ENCODE measurements at regions not wholly inside any gene's neighbourhood (a gene's known extent, or its start where the extent isn't known, plus 50 kb on each side); places are given as distances from the start of the nearest gene placed in this dataset.
A peak's percentile ranks its signal among the peaks of the same experiment; 100 is the strongest.
"Not testable (repeated sequence)": the region's sequence is repeated elsewhere in the genome, so short reads cannot be mapped to it uniquely, and the experiment has no call there.

DNA sequence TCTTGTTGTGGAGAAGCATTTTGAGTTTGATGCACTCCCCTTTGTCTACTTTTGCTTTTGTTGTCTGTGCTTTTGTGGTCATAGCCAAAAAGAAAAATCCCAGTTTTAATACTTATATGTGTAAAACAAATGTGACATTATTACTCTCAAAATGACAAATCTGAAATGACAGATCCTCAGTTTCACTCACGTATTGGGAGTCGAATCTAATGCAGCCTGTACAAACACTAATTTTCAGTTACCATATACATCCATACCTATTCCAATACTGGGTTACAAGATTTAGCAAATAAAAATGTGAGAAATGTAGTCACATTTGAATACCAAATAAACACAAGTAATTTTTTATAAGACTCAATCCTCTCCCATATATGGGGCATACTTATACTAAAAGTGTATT, 148.2 kb upstream of the ZNF516 start:
- no peak for DNase-seq (ENCODE audit: low read depth in 2 of 2)

DNA sequence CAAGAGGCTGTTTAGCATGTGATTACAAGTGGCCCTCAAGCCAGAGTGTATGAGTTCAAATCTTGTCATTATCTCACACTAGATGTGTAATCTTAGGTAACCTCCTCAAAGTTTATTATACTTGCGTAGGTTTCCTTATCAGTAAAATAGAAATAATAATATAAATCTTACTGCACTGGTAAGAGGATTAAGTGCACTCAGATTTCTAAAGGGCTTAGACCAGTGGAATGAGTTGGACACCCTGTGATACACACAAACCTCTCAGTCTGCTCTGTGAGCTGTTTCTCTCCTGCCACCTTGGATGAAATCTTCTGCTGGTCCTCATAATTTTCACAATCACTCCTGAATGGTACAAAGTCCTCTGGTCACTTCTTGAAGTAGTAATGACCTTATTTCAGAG, 145.4 kb upstream of the ZNF516 start:
- no peak for DNase-seq (ENCODE audit: low read depth in 2 of 2)

DNA sequence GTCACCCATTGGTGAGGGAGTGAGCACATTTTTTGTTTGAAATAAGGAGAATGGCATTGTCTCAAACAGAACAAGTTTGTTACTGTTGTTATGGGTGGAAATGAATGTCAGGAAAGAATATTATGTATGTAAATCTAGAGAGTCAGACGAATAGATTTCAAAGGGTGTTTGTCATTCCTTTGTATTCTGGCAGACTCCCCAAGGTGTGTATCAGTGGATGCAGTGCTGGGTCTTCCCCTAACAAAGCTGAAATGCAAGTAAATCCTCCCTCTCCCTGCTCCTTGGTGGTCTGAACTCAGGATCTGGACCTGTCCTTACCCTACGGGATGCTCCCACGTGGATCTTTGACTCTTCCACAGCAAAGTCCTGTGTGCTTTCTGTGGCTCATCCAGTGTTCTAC, 139.5 kb upstream of the ZNF516 start:
- DNase-seq (ENCODE audit: low read depth in 2 of 2) = no peak

DNA sequence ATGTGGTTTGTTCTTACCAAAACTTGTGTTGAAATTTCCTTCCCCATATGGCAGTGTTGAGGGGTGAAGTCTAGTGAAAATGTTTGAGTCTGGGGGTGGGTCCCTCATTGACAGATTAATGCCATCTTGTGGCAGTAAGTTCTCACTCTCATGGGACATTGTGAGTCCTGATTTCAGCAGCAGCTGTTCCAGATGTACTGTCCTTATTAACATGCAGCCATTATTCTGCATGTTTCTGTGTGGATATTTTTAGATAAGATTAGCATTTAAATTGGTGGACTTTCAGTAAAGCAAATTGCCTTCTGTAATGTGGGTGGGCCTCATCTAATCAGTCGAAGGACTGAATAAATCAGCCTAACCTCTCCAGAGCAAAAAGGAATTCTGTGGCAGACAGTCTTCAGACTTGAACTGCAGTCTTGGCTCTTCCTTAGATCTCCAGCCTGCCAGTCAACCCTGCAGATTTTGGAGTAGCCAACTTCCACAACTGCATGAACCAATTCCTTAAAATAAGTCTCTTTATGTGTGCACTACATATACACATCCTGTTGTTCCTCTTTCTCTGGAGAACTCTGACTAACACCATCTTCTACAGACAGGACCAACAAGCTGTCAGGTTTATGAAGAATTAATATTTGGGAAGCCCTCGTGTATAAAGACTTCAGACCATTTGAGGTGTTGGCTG, 138.7 kb upstream of the ZNF516 start:
- DNase-seq (ENCODE audit: low read depth in 2 of 2) = no peak

DNA sequence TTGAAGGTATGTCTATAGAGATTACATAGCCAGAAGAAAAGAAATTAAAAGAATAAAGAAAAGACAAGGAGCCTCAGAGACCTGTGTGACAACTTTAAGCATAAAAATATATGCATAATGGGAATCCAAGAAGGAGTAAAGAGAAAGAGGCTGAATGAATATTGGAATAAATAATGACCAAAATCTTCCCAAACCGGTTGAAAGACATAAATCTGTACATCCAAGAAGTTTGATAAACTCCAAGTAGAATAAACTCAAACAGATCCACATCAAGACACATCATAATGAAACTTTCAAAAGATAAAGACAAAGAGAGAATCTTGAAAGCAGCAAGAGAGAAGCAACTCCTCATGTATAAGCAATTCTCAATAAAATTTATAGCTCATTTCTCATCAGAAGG, 132.4 kb upstream of the ZNF516 start:
- DNase-seq (ENCODE audit: low read depth in 2 of 2) = no peak

DNA sequence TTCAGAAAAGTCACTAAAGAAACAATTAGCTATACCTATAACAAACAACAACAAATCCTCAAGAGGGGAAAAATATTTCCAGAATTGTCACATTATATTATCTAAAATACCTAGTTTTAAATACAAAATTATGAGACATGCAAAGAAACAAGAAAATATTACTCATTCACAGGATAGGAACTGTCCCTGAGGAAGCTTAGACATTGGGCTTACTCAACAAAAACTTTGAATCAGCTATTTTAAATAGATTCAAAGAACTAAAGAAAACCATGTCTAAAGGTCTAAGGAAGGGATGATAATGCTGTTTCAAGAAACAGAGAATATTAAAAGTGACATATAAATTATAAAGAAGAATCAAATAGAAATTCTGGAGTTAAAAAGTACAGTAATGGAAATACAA, 131.9 kb upstream of the ZNF516 start:
- no peak for DNase-seq (ENCODE audit: low read depth in 2 of 2)

DNA sequence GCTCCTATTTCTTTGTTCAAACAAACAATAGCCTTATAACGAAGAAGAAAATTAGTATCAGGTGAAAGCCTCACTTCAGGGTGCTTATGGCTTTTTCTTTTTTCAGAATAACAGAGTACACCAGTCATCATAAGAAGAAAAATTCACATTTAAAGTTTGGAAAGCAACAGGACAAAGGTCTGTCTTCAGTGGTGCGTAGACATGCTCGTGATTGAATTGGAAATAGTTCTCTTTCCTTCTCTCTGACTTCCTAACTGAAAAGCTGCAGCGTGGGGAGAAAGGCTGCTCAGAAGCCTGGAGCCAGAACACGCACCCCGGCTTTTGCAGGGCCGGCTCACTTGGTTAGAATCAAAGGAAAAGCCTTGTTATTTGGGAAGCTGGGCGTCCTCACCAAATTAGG, 127.6 kb upstream of the ZNF516 start:
- no peak for DNase-seq (ENCODE audit: low read depth in 2 of 2)

DNA sequence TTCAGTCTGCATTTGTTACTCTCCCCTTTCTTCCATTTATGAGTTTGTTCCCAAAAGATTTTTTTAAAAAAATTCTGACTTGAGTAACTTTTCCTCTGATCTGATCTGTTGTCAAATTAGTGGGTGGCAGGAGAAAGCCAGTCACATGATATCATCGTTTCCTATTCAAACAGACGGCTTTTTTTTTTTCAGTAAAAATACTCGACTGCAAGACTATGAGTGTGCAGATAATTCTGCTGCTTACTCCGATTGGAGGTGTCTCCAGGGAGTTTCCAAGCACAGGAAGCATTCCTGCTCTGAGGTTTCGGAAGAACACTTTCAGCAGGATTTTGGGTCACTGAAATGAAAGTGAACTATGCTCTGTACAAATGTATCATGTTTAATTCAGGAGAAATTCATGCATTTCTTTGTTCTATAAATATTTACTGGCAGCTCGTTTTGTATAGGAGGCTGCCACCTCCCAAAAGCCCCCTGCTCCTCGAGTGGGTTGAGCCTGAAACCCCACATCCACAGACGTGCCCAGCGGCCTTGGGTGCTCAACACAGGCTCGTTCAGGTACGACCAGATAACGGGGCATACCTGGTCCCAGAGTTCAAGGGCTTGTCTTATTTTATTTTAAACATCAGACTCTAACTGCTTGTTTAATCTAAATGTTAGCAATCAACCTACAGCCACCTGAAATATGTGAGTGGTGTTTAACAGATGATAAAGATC, 126.9 kb upstream of the ZNF516 start:
- DNase-seq (ENCODE audit: low read depth in 2 of 2) = no peak

DNA sequence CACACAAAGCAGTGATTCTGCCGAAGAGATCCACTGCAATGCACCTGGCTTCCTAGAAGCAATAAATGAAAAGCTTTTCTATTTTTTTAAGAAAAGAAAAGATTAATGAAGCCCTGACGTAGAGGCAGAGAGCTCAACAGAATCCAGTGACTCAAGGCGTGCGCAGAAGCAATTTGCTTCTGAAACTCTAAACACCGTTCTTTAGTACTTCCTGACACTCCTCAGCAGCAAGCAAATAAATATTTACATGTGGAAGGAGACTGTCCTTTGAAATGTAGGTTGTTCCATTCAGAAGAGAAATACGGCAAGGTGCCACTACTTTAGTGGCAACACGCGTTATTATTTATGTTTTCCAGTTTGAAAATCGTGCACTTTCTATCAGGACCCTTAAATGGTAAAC, 126.2 kb upstream of the ZNF516 start:
- no peak for DNase-seq (ENCODE audit: low read depth in 2 of 2)

DNA sequence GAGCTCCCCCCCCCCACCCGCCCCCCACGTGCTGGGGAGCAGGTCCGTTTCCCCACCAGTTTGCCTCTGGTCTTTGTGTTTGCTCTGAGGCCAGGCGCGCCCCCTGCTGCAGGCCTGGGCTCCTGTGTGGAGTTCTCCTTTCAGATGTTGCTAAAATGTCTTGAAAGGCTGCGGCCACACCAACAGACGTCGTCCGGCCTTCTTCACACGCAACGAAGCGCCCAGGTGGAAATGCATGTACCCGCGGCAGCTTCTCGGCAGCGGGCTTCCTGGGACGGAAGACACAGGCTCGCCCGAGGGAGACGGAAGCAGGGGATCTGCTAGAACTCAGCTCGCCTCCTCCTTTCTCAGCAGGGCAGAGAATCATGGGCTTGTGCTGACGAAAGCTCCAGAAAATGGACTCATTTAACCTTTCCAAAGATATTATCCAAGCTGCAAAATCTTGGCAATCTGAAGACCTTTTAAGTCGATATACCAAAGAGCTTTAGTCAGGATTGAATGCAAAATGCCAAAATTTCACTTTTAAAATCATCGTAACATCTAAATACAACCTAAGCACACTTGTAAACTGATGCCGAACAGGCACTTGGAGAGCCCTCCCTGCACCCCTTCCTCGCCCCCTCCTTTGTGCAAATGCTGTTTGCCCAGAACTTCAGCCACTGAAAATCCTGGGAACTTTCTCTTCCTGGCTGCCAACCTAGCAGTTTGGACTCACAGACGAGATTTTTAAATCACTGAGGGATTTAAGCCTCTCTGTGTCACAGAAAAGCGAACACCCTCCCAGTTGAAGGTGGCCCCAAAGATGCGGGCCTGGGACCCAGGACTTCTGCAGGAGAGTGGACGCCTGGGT, 125.5 kb upstream of the ZNF516 start:
- DNase-seq (ENCODE audit: low read depth in 2 of 2) = peak in 1 of 2 donors; percentile 8

DNA sequence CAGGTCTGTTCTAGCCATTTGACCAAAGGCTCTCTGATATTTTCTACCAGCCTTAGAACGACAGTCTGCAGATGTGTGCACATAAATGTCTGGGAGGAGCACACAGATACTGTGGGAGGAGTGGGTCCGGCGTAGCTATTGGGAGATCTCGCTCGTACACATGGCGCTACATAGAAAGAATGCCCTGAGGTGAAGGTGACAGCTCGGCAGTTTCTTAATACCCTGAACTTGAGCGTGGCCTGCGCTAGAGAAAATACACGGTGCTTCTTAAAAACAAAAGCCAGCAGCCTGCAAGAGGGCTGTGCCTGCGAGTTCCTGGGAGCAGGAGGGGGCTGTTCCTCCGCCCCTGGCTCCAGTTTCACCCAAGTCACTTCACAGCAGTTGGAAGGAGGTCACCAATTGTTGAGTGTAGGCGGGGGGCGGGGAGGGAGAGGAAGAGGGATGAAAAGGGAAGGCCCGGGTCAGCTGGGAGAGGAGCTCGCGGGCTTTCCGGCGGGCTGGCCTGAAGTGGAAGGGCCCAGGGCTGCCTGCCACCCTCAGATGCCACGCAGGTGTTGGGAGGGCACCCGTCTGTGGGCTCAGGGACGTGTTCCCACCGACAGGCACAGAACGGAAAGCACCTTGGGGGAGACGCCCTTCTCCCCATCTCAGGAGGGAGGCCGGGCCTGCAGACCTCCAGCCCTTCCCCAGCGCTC, 124.7 kb upstream of the ZNF516 start:
- DNase-seq (ENCODE audit: low read depth in 2 of 2) = no peak

DNA sequence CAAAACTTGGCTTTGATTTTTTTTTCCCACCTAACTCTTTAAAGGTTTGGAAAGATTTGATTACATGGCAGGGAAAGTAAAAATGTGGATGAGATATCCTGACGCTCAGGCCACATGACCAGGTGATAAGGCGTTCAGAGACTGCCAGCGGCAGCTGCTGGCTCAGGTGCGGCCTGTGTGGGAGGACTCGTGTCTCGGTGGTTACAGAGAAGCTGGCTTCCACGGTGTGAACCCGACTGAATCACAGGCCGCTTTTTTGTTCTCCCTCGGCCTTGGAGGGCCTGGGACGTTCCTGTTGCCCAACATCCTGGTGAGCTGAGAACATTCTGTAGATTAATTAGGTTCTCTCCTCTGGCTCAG, 124.2 kb upstream of the ZNF516 start:
- DNase-seq (ENCODE audit: low read depth in 2 of 2) = no peak

DNA sequence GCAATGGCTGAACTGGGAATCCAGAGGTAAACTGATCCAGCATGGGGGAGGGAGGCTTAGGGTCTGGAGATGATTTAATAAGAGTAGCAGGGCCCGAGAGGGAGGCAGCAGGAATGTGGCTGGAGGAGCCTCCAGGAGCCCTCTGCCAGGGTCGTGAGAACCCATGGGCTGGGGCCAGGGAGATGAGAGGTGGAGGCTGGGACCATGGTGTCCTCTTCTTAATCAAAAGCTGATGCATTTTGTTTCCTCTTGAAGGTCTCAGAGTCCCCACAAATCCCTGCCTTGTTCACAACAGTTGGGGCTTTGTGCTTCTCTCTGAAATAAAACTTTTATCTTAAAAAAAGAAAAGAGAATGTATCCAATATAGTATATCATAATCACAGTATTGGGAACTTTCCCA, 123.7 kb upstream of the ZNF516 start:
- no peak for DNase-seq (ENCODE audit: low read depth in 2 of 2)

DNA sequence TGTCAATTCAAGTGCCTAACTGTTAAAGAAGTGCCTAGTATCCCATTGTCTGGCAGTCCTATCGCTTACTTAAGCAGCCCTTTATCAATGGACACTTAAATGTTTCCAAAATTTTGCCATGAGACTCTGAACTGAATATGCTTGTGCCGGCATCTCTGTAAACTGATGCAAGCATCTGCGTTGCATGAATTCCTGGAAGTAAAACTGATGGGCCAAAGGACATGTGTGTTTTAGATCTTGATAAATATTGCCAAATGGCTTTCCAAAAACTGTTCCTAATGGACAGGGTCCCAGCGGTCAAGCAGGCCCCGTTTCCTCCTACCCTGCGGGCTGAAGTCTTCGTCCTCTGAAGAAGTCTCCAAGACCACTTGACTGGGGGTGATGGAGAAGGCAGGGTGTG, 121.3 kb upstream of the ZNF516 start:
- no peak for DNase-seq (ENCODE audit: low read depth in 2 of 2)

DNA sequence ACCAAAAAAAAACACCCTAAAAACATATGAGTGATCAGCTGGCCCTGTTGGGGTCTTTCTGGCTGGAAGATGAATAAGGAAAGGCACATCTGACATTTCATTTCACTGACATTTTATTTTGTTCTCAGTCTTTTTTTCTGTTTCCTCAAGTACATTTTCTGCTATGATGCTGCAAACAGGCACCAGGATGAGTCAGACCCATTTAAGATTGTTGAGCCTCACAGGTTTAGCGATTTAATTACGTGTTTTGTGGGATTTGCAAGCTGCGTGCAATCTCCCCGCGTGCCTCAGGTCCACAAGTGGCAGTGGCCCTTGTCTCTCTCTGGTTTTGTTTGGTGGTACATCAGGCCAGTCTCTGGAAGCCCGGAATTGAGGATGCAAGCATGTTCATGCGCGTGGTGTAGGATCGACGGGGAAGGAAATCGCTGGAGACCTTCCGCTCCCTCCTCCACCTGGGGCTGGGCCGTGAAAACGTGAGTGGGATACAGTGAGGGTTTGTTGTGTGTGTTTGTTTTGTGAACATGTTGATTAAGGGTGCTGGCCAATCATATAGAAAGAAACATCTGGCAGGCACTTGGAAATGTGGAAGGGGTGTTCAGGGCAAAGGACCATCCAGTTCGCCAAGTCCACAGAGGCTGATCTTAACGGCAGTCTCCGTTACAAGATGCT, 120.2 kb upstream of the ZNF516 start:
- no peak for DNase-seq (ENCODE audit: low read depth in 2 of 2)

DNA sequence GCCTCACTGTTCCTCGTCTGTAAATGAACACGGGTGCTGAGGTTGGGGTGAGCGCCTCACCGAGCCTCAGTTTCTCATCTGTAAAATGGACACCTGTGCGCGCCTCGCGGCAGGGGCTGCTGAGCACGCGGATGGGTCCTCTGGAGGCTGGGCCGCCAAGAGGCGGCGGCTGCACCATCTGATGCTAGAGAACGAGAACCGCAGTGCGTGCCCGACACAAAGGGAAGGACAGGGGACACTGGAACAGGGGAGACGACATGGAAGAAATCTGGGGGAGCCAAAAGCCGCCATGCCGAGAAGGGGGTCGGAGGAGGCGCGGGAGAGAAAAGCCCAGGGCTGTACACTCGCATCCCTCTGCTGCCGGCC, 118.7 kb upstream of the ZNF516 start:
- no peak for DNase-seq (ENCODE audit: low read depth in 2 of 2)

DNA sequence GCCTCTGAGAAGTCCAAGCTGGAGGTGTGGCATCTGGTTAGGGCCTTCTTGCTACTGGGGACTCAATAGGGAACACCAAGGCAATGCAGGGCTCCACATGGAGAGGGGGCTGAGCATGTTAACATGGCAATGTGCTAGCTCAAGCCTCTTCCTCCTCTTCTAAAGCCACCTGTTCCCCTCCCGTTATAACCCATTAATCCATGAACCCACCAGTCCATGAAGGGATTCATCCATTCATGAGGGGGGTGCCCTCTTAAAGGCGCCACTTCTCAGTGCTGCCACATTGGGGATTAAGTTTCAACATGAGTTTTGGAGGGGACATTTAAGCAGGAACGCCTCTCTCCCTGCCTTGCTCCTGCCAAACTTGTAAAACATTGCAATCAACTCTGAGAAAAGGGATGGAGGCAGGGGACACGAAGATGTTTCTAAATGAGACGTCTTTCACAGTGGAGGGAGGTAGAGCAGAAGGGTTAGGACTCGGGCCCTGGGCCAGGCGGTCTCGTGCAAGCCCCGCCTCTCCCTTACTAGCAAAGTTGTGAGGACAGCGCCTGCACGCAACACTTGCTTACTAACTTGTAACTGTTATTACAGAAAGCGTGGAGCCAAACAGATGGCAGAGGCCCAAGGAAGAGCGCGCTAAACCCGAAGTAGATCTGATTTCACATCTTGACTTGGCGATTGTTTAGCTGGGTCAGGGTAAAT, 118.2 kb upstream of the ZNF516 start:
- DNase-seq (ENCODE audit: low read depth in 2 of 2) = no peak

DNA sequence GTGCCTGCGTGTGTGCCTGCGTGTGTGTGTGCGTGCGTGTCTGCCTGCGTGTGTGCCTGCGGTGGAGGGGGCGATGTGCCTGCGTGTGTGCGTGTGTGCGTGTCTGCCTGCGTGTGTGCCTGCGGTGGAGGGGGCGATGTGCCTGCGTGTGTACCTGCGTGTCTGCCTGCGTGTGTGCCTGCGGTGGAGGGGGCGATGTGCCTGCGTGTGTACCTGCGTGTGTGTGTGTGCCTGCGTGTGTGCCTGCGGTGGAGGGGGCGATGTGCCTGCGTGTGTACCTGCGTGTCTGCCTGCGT, 116.7 kb upstream of the ZNF516 start:
- DNase-seq (ENCODE audit: low read depth in 2 of 2) = not testable (repeated sequence)

DNA sequence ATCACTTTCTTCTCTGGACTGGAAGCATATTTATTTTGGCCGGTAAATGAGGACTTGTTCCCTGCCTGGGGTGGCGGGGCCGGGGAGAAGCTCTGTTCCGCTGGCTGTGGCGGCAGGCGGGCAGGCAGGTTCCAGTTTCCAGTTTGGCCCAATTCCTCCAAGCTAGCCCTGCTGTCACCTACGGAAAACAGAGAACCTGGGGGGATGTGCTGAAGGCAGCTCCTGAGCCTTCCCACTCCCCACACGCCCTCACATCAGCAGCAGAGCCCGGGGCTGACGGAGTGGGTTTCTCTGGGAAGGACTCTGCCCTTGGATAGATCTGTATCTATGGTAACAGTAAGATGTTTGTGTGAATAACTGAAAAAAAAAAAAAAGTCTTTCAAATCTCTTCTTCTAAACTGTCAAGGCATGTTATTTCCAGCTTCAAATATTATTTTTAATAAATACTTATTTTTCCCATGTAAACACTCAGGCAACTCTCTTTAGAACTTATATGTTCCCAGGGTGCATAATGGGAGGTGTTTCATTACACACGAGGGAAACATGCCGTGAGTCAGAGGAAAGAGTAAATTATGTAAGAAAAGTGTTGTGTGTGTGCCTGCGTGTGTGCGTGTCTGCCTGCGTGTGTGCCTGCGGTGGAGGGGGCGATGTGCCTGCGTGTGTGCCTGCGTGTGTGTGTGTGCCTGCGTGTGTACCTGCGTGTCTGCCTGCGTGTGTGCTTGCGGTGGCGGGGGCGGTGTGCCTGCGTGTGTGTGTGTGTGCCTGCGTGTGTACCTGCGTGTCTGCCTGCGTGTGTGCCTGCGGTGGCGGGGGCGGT, 116.1 kb upstream of the ZNF516 start:
- DNase-seq (ENCODE audit: low read depth in 2 of 2) = no peak

DNA sequence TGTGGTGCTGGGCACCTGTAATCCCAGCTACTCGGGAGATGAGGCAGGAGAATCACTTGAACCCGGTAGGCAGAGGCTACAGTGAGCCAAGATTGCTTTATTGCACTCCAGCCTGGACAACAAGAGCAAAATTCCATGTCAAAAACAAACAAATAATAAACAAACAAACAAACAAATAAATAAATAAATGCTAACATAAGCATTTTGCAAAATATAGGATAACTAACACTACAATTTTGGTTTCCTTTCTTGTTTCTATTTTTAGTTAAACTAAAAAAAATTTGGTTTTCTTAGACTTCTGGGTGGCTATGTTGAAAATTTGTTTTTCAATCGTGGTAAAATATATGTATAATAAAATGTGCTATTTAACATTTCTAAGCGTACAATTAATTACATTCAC, 115.0 kb upstream of the ZNF516 start:
- no peak for DNase-seq (ENCODE audit: low read depth in 2 of 2)
